Right lung (tissue), 2 donors: ENCODE measurements at regions not wholly inside any gene's neighbourhood (a gene's known extent, or its start where the extent isn't known, plus 50 kb on each side); places are given as distances from the start of the nearest gene placed in this dataset.
A peak's percentile ranks its signal among the peaks of the same experiment; 100 is the strongest.
"Not testable (repeated sequence)": the region's sequence is repeated elsewhere in the genome, so short reads cannot be mapped to it uniquely, and the experiment has no call there.

ENCODE experiments used
- DNase-seq, 2 donors: peaks; one replicate each; pipeline ENCODE4 v3.0.0-alpha.2; 2013

GRCh38 chr17:30713805-30714204 is 110.7 kb downstream of the CRLF3 start:
- not testable (repeated sequence) for DNase-seq

DNA sequence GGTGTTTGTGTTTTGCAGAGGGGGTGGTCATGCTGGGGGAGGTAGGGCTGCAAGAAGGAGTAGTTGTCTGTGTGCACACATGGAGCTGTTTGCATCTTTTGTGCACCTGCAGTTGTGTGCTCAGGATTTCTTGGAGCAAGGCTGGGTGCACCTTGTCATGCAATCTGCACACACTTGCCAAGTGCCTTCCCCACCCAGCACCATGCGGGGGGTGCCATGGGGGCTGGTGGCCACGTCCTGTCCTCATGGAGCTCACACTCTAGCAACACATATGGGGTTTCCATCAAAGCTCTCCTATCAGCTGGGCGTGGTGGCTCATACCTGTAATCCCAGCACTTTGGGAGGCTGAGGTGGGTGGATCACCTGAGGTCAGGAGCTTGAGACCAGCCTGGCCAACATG is 111.6 kb downstream of the CRLF3 start:
- DNase-seq, result not testable (repeated sequence)

- not testable (repeated sequence) for DNase-seq
Observed at GRCh38 chr17:30711626-30712507, 112.6 kb downstream of the CRLF3 start.

DNA sequence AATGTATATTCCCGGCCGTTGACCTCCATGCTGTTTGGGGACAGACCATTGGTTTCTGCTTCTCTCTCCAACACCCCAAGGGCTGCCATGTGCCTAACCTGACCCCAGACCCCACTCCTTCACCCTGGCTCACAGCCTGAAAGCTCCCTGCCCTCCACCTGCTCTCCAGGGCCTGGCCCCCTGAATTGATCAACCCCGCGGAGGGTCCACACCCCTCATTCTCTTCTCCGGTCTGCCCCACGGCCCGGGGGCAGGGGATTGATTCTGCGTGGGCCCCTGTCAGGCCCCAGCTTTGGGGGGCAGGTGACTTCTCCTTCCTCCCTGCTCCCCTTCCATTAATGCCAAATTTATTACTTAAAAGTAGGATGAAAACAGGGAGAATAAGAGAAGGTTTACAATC is 113.3 kb downstream of the CRLF3 start:
- DNase-seq, result not testable (repeated sequence)

DNA sequence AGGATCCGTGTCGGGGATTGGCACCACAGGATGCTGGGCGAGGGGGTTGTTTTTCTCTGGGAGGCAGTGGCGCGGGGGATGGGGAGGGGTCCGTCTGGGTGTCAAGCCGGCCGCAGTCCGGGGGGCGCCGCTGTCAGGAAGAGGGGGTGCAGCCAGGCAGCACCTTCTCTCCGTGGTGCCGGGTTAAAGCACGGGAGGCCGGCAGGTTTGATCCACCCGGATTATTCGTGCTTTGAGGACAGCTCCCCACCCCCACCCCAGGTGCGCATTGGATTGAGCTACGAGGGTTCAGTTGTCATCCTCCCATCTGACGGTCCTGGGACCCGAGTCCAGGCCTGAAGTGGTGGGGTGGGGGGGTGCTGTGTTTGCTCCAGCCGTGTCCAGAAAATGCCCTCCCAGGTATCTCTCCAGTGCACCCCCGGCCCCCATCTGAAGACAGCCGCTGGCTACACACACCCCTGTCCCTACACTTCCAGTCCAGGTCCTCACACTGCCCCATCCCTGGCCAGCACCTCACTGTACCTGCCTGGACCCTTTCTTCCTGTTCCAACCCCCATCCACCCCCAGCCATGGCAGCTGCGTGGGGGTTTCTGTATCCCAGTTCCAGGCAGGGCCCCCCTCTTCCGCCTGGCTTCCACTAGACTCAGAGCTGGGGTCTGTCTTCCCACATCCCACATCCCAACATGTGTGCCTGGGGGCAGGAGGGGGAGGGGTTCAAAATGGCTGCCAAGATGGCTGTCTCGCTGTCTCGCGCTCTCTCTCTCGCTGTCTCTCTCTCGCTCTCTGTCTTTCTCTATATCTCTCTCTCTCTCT is 114.0 kb downstream of the CRLF3 start:
- not testable (repeated sequence) for DNase-seq

DNA sequence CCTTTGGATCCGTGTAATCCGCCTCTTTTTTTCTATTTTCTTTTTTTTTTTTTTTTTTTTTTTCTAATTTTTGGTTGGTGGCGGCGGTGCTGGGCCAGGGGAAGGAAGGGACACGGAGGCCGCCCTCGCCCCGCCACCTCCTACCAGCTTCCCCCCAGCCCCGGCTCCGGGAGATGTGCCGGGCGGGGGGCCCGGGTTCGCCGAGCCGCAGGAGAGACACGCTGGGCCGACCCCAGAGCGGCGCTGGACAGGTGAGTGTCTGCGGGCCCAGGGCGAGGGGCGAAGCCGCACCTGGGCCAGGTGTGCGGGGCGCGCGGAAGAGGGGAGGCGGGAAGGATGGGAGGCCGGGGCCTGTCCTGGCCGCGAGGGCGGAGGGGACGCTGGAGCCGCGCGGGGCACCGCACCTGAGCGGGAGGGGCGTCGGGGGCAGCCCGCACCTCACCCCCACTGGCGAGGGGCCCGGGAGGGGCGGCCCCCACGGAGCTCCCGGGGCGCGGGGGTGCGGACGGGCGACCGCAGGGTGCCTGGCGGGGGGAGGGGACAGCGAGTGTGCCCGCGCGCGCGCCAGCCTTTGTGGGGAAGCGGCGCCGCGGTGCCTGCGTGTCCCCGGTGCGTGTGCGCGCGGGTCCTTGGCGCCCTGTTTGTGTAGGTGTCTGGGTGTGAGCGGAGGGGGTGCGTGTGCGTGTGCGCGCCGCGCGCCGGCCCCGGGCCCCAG is 114.8 kb downstream of the CRLF3 start:
- not testable (repeated sequence) for DNase-seq

GRCh38 chr17:30709096-30709495 is 115.4 kb downstream of the CRLF3 start:
- DNase-seq, result not testable (repeated sequence)

DNA sequence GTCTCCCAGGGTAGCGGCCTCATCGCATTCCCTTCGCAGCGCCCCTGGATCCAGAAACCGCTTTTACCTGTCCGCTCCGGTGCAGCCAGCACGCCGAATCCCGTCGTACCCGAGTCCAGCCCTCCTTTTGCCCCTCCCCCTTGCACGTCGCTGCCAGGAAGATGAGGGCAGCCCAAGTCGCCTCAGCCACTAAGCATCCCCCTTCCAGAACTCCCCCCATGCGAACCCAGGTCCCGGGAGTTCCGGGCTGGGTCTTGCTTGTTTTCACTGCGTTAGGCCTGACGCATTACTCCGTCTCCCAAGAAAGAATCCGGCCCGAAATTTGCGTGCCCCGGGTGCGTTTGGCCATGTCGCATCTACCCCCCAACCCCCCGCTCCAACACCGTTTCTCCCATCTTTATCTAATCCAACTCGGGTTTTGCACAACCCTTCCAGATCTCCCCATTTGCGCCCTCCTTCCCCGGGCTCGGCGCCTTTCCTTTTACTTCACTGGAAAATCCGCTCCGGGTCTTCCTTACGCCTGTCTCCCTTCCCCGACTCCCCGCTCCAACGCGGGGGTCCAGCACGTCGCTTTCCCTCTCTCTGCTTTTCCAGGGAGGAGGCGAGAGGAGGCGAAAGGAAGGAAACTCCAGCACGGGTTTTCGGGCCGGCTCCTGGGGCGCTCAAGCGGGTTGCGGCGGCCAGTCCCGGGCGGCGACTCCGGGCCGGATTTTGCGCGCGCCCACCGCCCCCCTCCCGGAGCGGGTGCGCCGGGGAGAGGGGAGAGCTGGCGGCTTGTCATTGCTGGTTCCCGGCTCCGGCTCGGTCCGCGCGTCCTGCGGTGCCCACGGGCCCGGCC is 116.0 kb downstream of the CRLF3 start:
- DNase-seq, result peak; percentile 94

GRCh38 chr17:30707724-30708240 is 116.7 kb downstream of the CRLF3 start:
- DNase-seq, result peak in 1 of 2 donors; percentile 64

- DNase-seq, result not testable (repeated sequence)
Observed at GRCh38 chr17:30706461-30707335, 117.8 kb downstream of the CRLF3 start.

- DNase-seq, result not testable (repeated sequence)
Observed at GRCh38 chr17:30706004-30706403, 118.5 kb downstream of the CRLF3 start.

DNA sequence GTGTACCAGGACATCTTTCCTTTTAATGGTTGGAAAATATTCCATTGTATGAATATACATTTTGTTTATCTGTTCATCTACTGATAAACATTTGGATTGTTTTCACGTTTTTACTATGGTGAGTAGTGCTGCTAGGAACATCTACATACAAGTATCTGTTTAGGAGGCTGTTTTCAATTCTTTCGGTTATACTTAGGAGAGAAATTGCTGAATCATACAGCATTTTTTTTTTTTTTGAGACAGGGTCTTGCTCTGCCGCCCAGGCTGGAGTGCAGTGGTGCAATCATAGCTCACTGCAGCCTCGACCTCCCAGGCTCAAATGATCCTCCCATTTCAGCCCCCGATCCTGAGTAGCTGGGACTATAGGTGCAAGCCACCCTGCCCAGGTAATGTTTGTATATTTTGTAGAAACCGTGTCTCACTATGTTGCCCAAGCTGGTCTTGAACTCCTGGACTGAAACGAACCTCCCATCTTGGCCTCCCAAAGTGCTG is 122.9 kb downstream of the CRLF3 start:
- DNase-seq, result no peak

DNA sequence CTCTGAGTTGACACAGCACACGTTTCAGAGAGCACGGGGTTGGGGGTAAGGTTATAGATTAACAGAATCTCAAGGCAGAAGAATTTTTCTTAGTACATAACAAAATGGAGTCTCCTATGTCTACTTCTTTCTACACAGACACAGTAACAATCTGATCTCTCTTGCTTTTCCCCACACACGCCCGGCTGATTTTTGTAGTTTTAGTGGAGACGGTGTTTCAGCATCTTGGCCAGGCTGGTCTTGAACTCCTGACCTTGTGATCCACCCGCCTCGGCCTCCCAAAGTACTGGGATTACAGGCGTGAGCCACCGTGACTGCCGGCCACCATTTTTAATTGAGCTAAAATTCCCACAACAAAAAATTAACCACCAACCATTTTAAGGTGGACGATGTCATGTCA is 123.7 kb downstream of the CRLF3 start:
- not testable (repeated sequence) for DNase-seq

DNA sequence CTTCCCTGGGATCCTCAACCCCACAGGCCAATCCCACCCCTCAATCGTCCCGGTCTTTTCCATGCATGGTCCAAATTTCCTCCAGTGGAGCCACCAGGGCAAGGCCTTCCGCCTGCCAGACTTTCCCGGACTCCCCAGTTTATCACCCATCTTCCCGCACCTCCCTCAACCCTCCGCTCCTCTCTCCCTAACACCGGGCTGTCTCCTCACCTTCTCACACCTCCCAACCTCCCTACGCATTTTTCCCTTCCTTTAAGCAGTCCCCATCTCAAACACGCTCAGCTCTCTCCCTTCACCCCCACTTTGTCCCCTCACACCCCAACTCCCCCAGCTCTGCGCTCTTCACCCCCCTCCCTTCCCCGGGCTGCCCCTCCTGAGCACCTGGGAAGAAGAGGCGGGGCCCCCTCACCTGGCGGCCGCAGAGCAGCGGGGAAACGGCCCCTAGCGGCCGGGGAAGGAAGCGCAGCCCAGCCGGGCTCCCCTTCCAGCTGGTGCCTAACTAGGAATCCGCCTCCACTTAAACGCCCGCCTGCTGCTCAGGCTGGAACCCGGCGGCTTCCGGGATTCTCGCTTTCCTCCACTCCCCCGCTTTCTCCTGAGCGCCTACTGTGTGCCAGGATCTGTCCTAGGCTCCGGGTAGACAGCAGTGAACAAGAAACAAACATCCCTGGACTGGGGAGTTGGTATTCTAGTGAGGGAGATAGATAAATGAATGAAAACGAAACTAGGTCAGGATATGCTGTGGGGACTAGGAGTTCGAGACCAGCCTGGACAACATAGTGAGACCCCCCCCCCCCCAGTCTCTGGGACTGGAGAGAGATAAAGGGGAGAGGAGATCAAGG is 126.7 kb downstream of the CRLF3 start:
- peak; percentile 48 to 51 for DNase-seq

DNA sequence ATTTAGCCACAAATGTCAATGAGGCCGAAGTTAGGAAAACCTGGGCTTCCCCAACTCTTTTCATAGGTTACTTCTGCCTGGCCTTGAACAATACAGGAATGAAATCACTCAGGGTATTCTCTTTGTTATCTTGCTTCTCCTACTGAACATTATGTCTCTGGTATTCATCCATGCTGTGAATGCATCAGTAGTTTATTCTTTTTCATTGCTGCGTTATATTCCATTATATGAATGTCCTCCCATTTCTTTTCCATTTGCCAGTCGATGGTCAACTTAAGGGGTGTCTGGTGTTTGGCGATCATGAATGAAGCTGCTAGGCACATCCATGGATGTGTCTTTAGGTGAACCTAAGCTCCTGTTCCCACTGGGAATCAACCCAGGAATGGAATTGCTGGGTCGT is 128.3 kb downstream of the CRLF3 start:
- no peak for DNase-seq

- DNase-seq, result not testable (repeated sequence)
Observed at GRCh38 chr17:30695265-30695811, 129.2 kb downstream of the CRLF3 start.

- DNase-seq, result not testable (repeated sequence)
Observed at GRCh38 chr17:30693772-30694171, 130.7 kb downstream of the CRLF3 start.
